Fibroblast of skin of scalp (primary cell): ENCODE measurements at regions not wholly inside any gene's neighbourhood (a gene's known extent, or its start where the extent isn't known, plus 50 kb on each side); places are given as distances from the start of the nearest gene placed in this dataset.

ENCODE experiments used
- DNase-seq: peaks from one replicate; pipeline ENCODE4 v3.0.0-alpha.2; 2013

GRCh38 chr5:2433086-2433485, 318.4 kb downstream of the IRX2 start:
- DNase-seq: no peak

- no peak for DNase-seq
Measured at GRCh38 chr5:2432076-2432920, 319.2 kb downstream of the IRX2 start.

- no peak for DNase-seq
Measured at GRCh38 chr5:2430606-2431005, 320.9 kb downstream of the IRX2 start.

GRCh38 chr5:2427983-2428382, 323.5 kb downstream of the IRX2 start:
- DNase-seq: no peak

GRCh38 chr5:2423634-2424033, 327.8 kb downstream of the IRX2 start:
- no peak for DNase-seq

GRCh38 chr5:2417301-2417700, 334.2 kb downstream of the IRX2 start:
- no peak for DNase-seq

GRCh38 chr5:2415678-2416077, 335.8 kb downstream of the IRX2 start:
- no peak for DNase-seq

- no peak for DNase-seq
Measured at GRCh38 chr5:2410451-2410850, 341.0 kb downstream of the IRX2 start.

GRCh38 chr5:2403296-2403695, 348.2 kb downstream of the IRX2 start:
- DNase-seq: no peak

- no peak for DNase-seq
Measured at GRCh38 chr5:2399804-2400203, 351.7 kb downstream of the IRX2 start.

- DNase-seq: no peak
Measured at GRCh38 chr5:2399096-2399495, 352.4 kb downstream of the IRX2 start.

GRCh38 chr5:2393556-2393955, 357.9 kb downstream of the IRX2 start:
- no peak for DNase-seq

- no peak for DNase-seq
Measured at GRCh38 chr5:2391566-2391965, 359.9 kb downstream of the IRX2 start.

GRCh38 chr5:2391021-2391420, 360.5 kb downstream of the IRX2 start:
- DNase-seq: no peak

- DNase-seq: no peak
Measured at GRCh38 chr5:2388571-2388970, 362.9 kb downstream of the IRX2 start.

- DNase-seq: peak; percentile 7
Measured at GRCh38 chr5:2387634-2388325, 363.7 kb downstream of the IRX2 start.

GRCh38 chr5:2387250-2387633, 364.2 kb downstream of the IRX2 start:
- no peak for DNase-seq

GRCh38 chr5:2385818-2386217, 365.7 kb downstream of the IRX2 start:
- no peak for DNase-seq

GRCh38 chr5:2383698-2384065, 367.8 kb downstream of the IRX2 start:
- no peak for DNase-seq

- no peak for DNase-seq
Measured at GRCh38 chr5:2382776-2383697, 368.4 kb downstream of the IRX2 start.

GRCh38 chr5:2381861-2382260, 369.6 kb downstream of the IRX2 start:
- DNase-seq: no peak

GRCh38 chr5:2381070-2381469, 370.4 kb downstream of the IRX2 start:
- no peak for DNase-seq

- DNase-seq: no peak
Measured at GRCh38 chr5:2378976-2379375, 372.5 kb downstream of the IRX2 start.
